Activated CD8-positive, alpha-beta T cell treated with anti-CD3 and anti-CD28 coated beads, Interleukin-2, amount 10 ng/mL, durations not matched to agents 7 days and 5 days (primary cell): ENCODE measurements at regions not wholly inside any gene's neighbourhood (a gene's known extent, or its start where the extent isn't known, plus 50 kb on each side); places are given as distances from the start of the nearest gene placed in this dataset.

Experiments
- ATAC-seq: fragments of 150-1000 bp; cut with Tn5 transposase; one replicate; pipeline ENCODE4 v1.10.0; 2021; ENCODE audit warnings: moderate library complexity
- CTCF ChIA-PET: fragments of 350-600 bp; sonication (Branson Sonifier 250); formaldehyde crosslinking; loops from one replicate; lab custom pipeline; 2021; ENCODE audit warnings: antibody characterized with exemption; lab: Charles Lee
- POLR2A ChIA-PET: fragments of 350-600 bp; sonication (Branson Sonifier 250); formaldehyde crosslinking; loops from one replicate; lab custom pipeline; 2021; ENCODE audit warnings: antibody characterized with exemption; lab: Charles Lee
- DNase-seq: peaks from one replicate; pipeline ENCODE4 v3.0.0-alpha.2; 2020
- H3K27ac Mint-ChIP-seq: one replicate; pipeline ENCODE4 v1.8.0; 2021; ENCODE audit warnings: mild to moderate bottlenecking, mixed read lengths
- H3K27me3 Mint-ChIP-seq: one replicate; pipeline ENCODE4 v1.8.0; 2021; ENCODE audit warnings: low read depth, mixed read lengths
- H3K36me3 Mint-ChIP-seq: one replicate; pipeline ENCODE4 v1.8.0; 2021; ENCODE audit warnings: low read depth, mixed read lengths
- H3K4me1 Mint-ChIP-seq: one replicate; pipeline ENCODE4 v1.8.0; 2021; ENCODE audit warnings: low read depth, mixed read lengths
- H3K4me3 Mint-ChIP-seq: one replicate; pipeline ENCODE4 v1.8.0; 2021; ENCODE audit warnings: mild to moderate bottlenecking, mixed read lengths
- H3K9me3 Mint-ChIP-seq: one replicate; pipeline ENCODE4 v1.8.0; 2022; ENCODE audit warnings: mixed read lengths; ENCODE audit not compliant: insufficient read depth

DNA sequence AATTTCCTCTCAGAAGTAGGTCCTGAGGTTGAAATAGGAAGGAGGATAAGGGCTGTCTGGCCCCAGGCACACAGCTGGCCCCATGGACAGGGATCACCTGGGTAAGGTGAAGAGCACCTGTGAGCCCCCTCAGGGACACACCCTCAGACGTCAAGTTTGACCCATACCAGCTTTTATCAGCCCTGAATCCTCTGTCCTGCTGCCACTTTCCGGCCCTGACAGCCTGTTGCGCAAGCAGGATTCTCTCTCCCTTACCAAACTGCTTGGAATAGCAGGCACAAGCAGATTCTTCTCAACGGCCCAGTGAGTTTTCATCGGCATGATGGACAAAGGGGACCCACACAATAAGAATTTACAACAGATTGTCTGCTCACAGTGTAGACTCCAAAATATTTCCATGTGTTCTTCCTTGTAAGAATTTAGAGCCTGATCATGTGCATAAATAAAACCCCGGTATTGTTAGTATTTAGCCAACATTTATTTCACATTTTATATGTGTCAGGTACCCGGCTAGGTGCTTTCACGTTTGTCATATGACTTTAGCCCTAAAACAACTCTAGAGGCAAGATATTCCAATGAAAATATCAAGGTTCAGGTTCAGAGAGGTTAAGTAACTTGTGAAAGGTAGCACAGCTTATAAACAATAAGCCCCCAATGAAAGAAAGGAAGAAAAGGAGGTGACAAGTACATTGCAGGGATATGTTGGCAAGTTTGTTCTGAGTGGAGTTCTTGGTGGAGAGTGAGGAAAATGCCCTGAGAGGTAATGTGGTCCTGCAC lies 107.2 kb upstream of the KIT start:
- H3K36me3 Mint-ChIP-seq: no peaks in the 10 kb centered on the region
- H3K9me3 Mint-ChIP-seq: no peaks in the 10 kb centered on the region
- no peak overlapping the region for H3K27ac Mint-ChIP-seq

DNA sequence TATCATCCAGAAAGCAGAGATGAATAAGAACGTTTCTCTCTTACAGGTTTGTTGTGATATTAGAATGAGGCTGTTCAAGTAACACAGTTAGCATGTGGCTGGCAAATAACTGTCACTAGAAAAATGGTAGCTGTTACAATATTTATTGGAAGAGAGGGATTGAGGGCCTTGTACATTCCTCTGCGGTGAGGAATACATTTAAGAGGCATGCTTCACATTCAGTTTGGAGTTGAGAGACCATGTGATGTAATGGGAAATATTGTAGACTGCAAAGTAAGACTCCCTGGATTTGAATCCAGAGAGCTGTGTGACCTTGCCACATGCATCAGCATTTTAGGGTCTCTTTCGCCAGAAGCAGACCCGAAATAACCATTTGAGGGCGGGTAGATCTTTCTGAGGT lies 104.8 kb upstream of the KIT start:
- CTCF ChIA-PET: interaction anchor here (1.4 kb wide), 1 partner anchor 9 kb away, joined by 3 read pairs; no protein-coding TSS in a partner anchor
- no peak for DNase-seq
- H3K36me3 Mint-ChIP-seq: no peaks in the 10 kb centered on the region
- H3K27ac Mint-ChIP-seq: no peak overlapping the region
- no peak overlapping the region for H3K4me3 Mint-ChIP-seq
- POLR2A ChIA-PET: no interaction called here
- H3K4me1 Mint-ChIP-seq: peaks cover 2% of the 10 kb centered on the region
- ATAC-seq: no peak
- no peaks in the 10 kb centered on the region for H3K9me3 Mint-ChIP-seq
- no peaks in the 10 kb centered on the region for H3K27me3 Mint-ChIP-seq

More for the DNA sequence above, 107.2 kb upstream of the KIT start:
- no peak for ATAC-seq
- Mint-ChIP-seq H3K4me3 (no peak overlapping the region), H3K27me3 (peaks cover 2% of the 10 kb centered on the region), H3K4me1 (peaks cover 9% of the 10 kb centered on the region)
- ChIA-PET CTCF (no interaction called here), POLR2A (no interaction called here)
- DNase-seq: no peak

DNA sequence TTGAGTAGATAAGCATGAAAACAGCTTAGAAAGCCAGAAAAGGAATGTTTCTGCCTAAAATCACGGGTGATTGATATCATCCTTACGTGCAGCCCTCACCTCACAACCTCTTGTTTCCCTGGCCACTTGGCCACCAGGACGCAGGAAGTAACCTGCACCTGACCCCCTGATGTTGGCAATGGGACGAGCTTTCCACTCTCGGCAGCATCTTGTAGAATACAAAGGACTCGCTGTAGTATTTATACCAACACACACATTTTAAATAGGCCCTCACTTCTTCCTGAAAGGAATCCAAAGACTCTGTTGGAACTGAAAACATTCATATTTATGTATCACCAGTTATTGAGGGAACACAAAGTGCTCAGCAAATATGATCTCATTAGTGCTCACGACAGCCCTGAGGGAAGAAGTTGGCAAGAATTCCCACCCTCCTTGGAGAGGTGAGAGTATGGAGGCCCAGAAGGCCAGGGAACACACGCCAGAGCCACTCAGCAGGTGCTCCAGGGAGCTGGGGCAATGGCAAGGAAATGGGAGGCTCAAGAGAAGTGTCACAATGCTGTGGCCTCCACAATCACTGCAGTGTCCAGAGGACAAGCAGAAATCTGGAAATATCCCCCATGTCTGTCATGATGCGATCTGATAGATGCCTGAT lies 103.3 kb upstream of the KIT start:
- no peaks in the 10 kb centered on the region for H3K36me3 Mint-ChIP-seq
- H3K4me1 Mint-ChIP-seq: no peaks in the 10 kb centered on the region
- DNase-seq (no peak), ATAC-seq (no peak)
- no peak overlapping the region for H3K27ac Mint-ChIP-seq
- CTCF ChIA-PET: interaction anchor here (1.4 kb wide), 1 partner anchor 11 kb away, joined by 3 read pairs; no protein-coding TSS in a partner anchor
- POLR2A ChIA-PET: no interaction called here
- no peak overlapping the region for H3K4me3 Mint-ChIP-seq
- H3K27me3 Mint-ChIP-seq: peaks cover 2% of the 10 kb centered on the region
- no peaks in the 10 kb centered on the region for H3K9me3 Mint-ChIP-seq

DNA sequence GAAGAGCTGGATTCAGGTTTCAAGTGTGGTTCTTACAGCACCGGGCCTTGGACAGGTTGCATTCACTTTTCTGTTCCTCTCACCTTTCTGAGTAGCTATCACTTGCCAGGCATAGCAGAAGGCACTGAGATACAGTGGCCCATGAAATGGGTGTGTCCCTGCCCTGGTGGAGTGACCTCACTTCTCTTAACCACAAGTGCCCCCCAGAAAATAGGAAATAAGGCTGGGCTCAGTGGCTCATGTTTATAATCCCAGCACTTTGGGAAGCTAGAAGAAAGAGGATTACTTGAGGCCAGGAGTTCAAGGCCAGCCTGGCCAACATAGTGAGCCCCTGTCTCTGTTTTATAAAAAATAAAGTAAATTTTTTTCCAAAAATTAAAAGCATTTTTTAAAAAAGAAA lies 101.7 kb upstream of the KIT start:
- ATAC-seq: no peak
- POLR2A ChIA-PET: no interaction called here
- Mint-ChIP-seq H3K36me3 (no peaks in the 10 kb centered on the region), H3K27me3 (peaks cover 2% of the 10 kb centered on the region), H3K4me3 (no peak overlapping the region), H3K27ac (no peak overlapping the region), H3K4me1 (no peaks in the 10 kb centered on the region), H3K9me3 (no peaks in the 10 kb centered on the region)
- DNase-seq: no peak
- CTCF ChIA-PET: interaction anchor here (1.2 kb wide), 1 partner anchor 10 kb away, joined by 3 read pairs; no protein-coding TSS in a partner anchor

DNA sequence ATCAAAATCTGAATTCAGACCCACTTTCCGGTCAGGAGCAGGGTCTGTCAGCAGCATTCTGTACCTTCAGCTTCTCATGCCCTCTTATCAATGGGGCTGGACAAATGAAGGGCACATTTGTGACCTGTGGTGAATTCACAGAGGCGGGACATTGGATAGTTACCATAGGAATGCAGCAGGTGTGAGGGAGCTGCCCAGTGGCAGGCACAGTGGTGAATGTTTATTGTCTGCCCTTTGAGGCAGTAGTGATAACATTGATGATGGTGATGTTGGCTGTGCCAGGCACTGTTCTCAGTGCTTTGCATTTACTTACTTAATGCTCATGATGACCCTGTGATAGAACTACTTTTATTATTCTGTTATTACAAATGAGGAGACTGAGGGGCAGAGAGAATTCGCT lies 101.2 kb upstream of the KIT start:
- ChIA-PET POLR2A (no interaction called here), CTCF (interaction anchor here (1.2 kb wide), 1 partner anchor 10 kb away, joined by 3 read pairs; no protein-coding TSS in a partner anchor)
- DNase-seq (no peak), ATAC-seq (no peak)
- Mint-ChIP-seq H3K27me3 (peaks cover 2% of the 10 kb centered on the region), H3K4me3 (no peak overlapping the region), H3K9me3 (no peaks in the 10 kb centered on the region), H3K36me3 (no peaks in the 10 kb centered on the region), H3K27ac (no peak overlapping the region), H3K4me1 (no peaks in the 10 kb centered on the region)

DNA sequence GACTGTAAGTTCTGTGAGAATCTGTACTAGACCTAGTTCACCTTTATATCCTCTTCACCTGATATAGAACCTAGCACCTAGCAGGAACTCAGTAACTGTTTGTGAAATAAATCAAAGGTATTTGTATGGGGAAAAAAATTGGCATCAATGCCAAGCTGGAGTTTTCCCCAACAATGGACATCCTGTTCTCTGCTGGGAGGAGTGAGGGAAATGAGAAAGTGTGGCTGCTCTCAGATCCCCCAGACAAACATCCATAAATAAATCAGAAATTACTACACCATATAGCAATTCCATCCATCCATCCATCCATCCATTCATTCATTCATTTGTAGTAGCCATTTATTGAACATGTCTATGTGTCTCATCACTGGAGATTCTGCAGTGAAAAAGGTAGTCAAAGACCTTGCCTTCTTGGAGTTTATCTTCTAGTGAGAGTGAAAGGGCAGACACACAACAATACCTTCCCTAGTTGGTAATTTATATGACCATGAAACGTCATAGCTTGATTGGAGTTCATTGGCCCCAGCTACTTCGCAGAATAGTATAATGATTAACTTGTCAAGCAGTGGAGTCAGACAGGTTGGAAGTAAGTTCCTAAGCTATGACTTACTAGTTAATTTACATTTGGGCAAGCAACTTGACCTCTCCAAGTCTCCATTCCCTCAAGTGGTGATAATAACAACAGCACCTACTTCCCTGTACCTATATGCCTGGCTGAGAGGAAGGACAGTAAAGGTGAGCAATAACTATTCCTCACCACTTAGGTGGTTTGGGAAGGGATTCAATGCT lies 98.7 kb upstream of the KIT start:
- H3K27ac Mint-ChIP-seq: no peak overlapping the region
- POLR2A ChIA-PET: no interaction called here
- ATAC-seq (no peak), DNase-seq (no peak)
- H3K4me3 Mint-ChIP-seq: no peak overlapping the region
- no peaks in the 10 kb centered on the region for H3K9me3 Mint-ChIP-seq
- peaks cover 2% of the 10 kb centered on the region for H3K27me3 Mint-ChIP-seq
- no peaks in the 10 kb centered on the region for H3K36me3 Mint-ChIP-seq
- CTCF ChIA-PET: no interaction called here
- no peaks in the 10 kb centered on the region for H3K4me1 Mint-ChIP-seq

DNA sequence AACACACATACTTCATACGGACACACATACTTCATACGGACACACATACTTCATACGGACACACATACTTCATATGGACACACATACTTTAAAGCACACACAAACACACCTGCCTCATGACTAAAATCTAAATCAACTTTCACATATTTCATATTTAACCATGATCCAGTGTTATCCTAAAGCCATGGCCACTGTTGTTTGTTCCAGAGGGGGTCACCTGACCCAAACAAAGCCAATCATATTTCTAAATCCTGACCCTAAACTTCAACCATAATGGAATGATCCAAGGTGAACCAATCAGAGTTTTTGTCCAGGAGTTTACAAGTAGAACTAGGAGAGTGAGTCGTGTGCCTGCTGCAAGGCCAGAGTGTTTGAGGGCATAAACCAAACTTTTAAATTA lies 97.2 kb upstream of the KIT start:
- Mint-ChIP-seq H3K27ac (no peak overlapping the region), H3K36me3 (no peaks in the 10 kb centered on the region), H3K4me1 (no peaks in the 10 kb centered on the region), H3K4me3 (no peak overlapping the region), H3K27me3 (peaks cover 2% of the 10 kb centered on the region), H3K9me3 (no peaks in the 10 kb centered on the region)
- no peak for DNase-seq
- ATAC-seq: no peak
- ChIA-PET POLR2A (no interaction called here), CTCF (no interaction called here)

DNA sequence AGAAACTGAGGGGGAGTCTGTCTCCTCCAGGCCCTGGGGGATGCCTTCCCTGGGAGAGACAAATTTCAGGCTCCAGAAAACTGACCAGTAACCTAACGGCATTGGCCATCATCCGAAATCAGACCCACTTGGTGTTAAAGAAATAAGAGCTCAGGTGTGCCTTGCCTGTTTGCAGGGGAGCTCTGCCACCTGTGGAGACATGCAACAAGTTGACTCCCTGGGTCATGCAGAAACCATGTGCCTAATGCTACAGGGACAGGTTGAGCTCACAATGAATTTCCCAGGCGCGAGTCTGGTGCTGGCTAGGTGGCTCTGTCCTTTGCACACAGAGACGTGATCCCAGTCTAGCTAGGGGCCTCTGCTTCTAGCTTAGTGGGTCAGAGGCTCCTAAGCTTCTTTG lies 95.8 kb upstream of the KIT start:
- peaks cover 8% of the 10 kb centered on the region for H3K4me1 Mint-ChIP-seq
- H3K27me3 Mint-ChIP-seq: peaks cover 2% of the 10 kb centered on the region
- ChIA-PET POLR2A (no interaction called here), CTCF (interaction anchor here (1.0 kb wide), 1 partner anchor 15 kb away, joined by 3 read pairs; no protein-coding TSS in a partner anchor)
- H3K4me3 Mint-ChIP-seq: no peak overlapping the region
- H3K36me3 Mint-ChIP-seq: no peaks in the 10 kb centered on the region
- H3K27ac Mint-ChIP-seq: no peak overlapping the region
- ATAC-seq: no peak
- DNase-seq: no peak
- no peaks in the 10 kb centered on the region for H3K9me3 Mint-ChIP-seq

DNA sequence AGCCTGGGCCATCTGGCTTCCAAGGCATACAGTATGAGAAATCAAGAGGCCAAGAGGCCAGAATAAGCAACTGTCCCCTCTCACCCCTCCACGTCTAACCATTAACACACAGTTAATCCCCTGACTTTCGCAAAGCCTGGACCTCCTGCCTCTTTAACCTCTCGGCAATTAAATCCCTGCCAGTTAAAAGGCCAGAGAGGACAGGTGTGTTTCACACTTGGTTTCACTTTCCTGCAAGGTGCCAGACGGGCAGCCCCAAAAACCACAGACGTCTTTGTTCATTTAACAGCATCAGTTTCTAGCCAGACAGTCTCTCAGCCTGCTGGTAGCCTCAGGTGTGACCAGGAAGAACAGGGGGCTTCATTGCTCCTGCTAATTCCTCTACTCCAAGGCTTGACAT lies 91.1 kb upstream of the KIT start:
- Mint-ChIP-seq H3K4me1 (peaks cover 8% of the 10 kb centered on the region), H3K36me3 (no peaks in the 10 kb centered on the region), H3K27me3 (peaks cover 2% of the 10 kb centered on the region), H3K4me3 (no peak overlapping the region), H3K9me3 (no peaks in the 10 kb centered on the region), H3K27ac (no peak overlapping the region)
- ChIA-PET CTCF (no interaction called here), POLR2A (no interaction called here)
- ATAC-seq (peak; percentile 49), DNase-seq (no peak)

DNA sequence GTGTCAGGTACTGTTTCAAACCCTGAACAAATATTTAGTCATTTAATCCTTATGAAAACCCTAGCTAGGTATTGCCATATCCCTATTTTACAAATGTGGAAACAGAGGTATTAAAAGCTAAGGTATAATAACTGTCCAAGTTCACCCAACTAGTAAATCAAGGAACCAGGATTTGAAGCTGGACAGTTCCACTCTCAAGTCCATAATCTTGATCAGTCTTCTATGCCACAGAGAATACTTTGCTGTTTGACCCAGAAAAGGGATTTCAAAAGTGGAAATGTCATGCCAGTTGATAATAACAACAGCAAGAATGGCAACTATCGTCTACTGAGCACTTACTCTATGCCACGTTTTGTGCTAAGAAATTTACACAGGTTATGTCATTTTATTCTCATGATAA lies 90.4 kb upstream of the KIT start:
- Mint-ChIP-seq H3K4me3 (no peak overlapping the region), H3K4me1 (peaks cover 8% of the 10 kb centered on the region), H3K27ac (no peak overlapping the region), H3K9me3 (no peaks in the 10 kb centered on the region), H3K36me3 (no peaks in the 10 kb centered on the region), H3K27me3 (peaks cover 2% of the 10 kb centered on the region)
- DNase-seq (no peak), ATAC-seq (no peak)
- ChIA-PET CTCF (no interaction called here), POLR2A (no interaction called here)

DNA sequence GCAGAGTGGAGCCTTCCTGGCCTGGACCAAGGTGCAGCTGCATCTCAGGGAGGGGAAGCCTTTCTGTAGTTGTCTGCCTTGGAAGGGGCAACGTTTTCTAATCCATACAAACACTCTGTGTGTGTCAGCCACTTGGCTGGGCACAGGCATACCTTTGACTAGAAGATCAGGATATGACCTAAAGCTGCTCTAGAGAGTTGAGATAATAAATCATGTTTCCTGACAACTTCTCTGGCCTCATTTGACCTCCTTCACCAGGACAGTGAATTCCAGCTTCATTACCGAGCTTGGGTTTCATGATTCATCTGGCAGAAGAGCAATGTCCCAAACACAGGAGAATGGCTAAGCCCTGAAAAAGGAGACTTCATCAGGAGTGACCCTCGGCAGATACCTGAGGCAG lies 89.6 kb upstream of the KIT start:
- Mint-ChIP-seq H3K4me1 (peaks cover 8% of the 10 kb centered on the region), H3K36me3 (no peaks in the 10 kb centered on the region), H3K27me3 (peaks cover 2% of the 10 kb centered on the region), H3K4me3 (no peak overlapping the region), H3K9me3 (no peaks in the 10 kb centered on the region), H3K27ac (no peak overlapping the region)
- CTCF ChIA-PET: no interaction called here
- POLR2A ChIA-PET: no interaction called here
- ATAC-seq (no peak), DNase-seq (no peak)

DNA sequence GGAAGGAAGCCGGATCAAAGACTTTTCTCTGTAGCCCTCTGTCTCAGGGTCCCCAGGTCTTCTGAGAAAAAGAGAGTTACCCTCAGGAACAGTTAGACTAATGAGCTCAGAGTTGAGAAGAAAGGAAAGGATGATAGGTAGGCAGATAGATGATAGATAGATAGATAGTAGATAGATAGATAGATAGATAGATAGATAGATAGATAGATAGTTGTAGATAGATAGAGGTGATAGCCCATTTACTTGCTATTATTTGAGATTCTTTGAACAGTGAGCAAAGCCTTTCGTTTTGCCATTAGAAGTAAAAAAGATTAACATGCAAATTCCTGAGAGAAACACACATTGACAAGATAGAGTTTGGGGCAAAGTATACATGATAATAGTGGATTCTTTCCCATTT lies 86.9 kb upstream of the KIT start:
- no peak for ATAC-seq
- POLR2A ChIA-PET: no interaction called here
- CTCF ChIA-PET: no interaction called here

More for the DNA sequence above, 86.9 kb upstream of the KIT start:
- no peak for DNase-seq
- Mint-ChIP-seq H3K4me3 (no peak overlapping the region), H3K4me1 (peaks cover 8% of the 10 kb centered on the region), H3K9me3 (no peaks in the 10 kb centered on the region), H3K36me3 (no peaks in the 10 kb centered on the region), H3K27me3 (peaks cover 10% of the 10 kb centered on the region), H3K27ac (no peak overlapping the region)
